Right hindlimb (tissue), 1 donor: ENCODE measurements at regions not wholly inside any gene's neighbourhood (a gene's known extent, or its start where the extent isn't known, plus 50 kb on each side); places are given as distances from the start of the nearest gene placed in this dataset.
"Not testable (repeated sequence)": the region's sequence is repeated elsewhere in the genome, so short reads cannot be mapped to it uniquely, and the experiment has no call there.

Experiments
- DNase-seq: peaks from one replicate; pipeline ENCODE4 v3.0.0-alpha.2; 2018

- DNase-seq: peak; percentile 75
These were observed 57.3 kb upstream of the ADGRA3 start for GRCh38 chr4:22573198-22573597.

GRCh38 chr4:22573641-22574040 lies 57.8 kb upstream of the ADGRA3 start:
- no peak for DNase-seq

GRCh38 chr4:22574424-22574823 lies 58.6 kb upstream of the ADGRA3 start:
- no peak for DNase-seq

- DNase-seq: no peak
These were observed 59.0 kb upstream of the ADGRA3 start for GRCh38 chr4:22574880-22575279.

- no peak for DNase-seq
These were observed 71.4 kb upstream of the ADGRA3 start for GRCh38 chr4:22587253-22587652.

- DNase-seq: peak; percentile 27
These were observed 78.1 kb upstream of the ADGRA3 start for GRCh38 chr4:22593933-22594332.

- DNase-seq: no peak
These were observed 79.8 kb upstream of the ADGRA3 start for GRCh38 chr4:22595684-22596083.

GRCh38 chr4:22596409-22596808 lies 80.5 kb upstream of the ADGRA3 start:
- DNase-seq: no peak

DNA sequence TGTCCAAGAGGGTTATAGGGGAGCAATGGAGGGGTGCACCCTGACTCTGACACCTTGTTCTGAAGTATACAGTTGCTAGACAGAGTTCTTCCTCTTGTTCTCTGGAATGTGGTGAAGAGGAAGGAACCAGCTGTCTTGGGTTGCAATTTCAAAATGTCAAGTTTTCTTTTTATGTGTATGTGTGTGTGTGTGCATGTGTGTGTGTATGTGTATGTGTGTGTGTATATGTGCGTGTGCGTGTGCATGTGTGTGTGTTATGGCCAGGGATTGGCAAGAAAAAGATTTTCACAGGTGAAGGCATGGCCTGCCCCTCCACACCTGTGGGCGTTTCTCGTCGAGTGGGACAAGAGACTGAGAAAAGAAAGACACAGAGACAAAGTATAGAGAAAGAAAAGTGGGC lies 81.6 kb upstream of the ADGRA3 start:
- no peak for DNase-seq

DNA sequence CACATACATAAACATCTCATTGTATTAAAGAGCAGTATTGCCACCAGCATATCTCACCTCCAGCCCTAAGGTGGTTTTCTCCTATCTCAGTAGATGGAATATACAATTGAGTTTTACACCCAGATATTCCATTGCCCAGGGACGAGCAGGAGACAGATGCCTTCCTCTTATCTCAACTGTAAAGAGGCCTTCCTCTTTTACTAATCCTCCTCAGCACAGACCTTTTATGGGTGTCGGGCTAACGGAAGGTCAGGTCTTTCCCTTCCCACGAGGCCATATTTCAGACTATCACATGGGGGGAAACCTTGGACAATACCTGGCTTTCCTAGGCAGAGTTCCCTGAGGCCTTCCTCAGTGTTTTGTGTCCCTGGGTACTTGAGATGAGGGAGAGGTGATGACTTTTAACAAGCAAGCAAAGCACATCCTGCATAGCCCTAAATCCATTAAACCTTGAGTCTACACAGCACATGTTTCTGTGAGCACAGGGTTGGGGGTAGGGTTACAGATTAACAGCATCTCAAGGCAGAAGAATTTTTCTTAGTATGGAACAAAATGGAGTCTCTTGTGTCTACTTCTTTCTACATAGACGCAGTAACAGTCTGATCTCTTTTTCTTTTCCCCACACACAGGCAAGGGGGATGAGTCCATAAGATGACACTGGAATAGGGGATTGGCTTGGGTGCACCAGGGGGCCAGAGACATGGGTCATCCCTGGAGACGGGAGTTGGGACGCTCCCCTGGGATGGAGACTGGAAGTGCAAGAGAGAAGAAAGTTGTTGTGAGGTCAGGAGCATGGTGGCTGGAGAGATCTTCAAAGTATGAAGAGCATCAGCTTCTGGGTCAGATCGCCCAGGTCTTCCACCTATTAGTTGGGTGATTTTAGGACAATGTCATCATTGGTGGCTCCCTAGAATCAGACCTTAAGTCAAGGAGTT lies 82.5 kb upstream of the ADGRA3 start:
- not testable (repeated sequence) for DNase-seq

GRCh38 chr4:22599228-22599928 lies 83.5 kb upstream of the ADGRA3 start:
- not testable (repeated sequence) for DNase-seq

DNA sequence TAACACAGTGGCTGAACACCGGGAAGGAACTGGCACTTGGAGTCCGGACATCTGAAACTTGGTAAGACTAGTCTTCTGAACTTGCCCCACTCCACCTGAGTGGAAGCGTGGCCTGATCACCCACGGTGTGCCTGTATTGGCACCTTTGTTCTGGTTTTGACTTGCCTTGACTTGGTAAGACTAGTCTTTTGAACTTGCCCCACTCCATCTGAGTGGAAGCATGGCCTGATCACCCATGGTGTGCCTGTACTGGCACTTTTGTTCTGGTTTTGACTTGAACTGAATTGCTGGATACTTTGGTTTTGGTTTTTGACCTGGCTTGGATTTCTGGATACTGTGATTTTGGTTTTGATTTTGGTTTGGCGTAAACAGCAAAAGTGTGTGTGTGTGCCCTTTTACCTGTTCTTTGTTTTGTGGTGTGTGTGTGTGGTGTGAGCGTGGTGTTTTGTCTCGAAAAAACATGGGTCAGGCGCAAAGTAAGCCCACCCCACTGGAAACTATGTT lies 84.1 kb upstream of the ADGRA3 start:
- DNase-seq: not testable (repeated sequence)

DNA sequence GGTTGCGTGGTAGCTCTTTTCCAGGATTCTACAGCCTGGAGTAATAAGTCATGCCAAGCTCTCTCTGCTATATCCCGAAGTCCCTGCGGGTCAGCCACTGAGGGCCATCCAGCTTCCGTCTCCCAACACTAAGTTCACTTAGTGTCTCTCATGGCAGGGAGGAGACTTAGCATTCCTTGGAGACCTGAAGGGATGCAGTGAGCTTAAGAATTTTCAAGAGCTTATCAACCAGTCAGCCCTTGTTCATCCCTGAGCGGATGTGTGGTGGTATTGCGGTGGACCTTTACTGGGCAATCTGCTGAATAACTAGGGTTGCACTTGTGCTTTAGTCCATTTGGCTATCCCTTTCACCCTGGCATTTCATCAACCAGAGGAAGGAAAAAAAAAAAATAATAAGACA lies 85.8 kb upstream of the ADGRA3 start:
- DNase-seq: not testable (repeated sequence)

GRCh38 chr4:22607382-22607781 lies 85.4 kb upstream of the GBA3 start:
- DNase-seq: no peak

- DNase-seq: not testable (repeated sequence)
These were observed 82.7 kb upstream of the GBA3 start for GRCh38 chr4:22609951-22610525.

- no peak for DNase-seq
These were observed 78.6 kb upstream of the GBA3 start for GRCh38 chr4:22614114-22614513.

DNA sequence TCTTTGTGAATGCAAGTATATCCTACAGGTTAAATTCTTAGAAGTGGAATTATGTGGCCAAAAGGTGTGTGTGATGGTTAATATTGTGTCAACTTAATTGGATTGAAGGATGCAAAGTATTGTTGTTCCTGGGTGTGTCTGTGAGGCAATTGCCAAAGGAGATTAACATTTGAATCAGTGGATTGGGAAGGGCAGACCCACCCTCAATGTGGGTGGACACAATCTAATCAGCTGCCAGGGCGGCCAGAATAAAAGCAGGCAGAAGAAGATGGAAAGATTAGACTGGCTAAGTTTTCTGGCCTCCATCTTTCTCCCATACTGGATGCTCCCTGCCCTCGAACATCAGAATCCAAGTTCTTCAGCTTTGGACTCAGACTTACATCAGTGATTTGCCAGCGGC lies 76.2 kb upstream of the GBA3 start:
- no peak for DNase-seq

DNA sequence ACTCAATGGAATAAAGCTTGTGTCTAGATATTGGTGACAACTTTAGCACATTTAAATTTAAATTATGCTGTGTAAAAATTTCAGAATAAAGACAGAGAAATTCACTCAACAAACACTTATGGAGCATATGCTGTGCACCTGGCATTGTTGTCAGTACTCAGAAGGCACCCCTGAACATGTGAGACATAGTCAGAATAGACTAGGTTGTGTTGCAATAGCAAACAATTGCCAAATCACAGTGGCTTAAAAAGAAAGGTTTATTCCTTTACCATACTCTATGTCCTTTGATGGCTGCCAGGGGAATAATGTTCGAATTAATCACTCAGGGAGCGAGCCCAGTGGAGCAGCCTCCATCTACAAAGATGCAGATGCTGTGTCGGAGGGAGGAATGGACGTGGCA lies 72.6 kb upstream of the GBA3 start:
- DNase-seq: not testable (repeated sequence)

GRCh38 chr4:22621970-22622369 lies 70.8 kb upstream of the GBA3 start:
- not testable (repeated sequence) for DNase-seq

- not testable (repeated sequence) for DNase-seq
These were observed 68.7 kb upstream of the GBA3 start for GRCh38 chr4:22624002-22624401.

DNA sequence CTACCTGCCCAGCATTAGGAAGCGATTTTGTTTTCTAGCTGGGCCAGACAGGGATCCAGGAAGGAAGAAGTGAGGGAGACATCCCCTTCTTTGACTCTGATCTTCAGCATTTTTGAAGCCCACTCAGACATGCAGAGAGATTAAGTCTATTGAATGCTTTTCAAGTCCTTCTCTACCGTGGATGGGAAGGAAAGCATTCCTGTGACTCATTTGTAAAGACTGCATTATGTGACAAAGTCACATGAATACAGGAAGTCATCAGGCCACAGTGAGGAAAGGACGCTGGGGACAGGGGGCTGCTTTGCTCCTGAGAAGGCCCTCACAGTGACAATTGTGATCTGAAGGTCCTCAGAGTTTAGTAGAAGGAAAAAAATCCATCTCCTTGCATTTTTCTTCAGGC lies 67.4 kb upstream of the GBA3 start:
- DNase-seq: no peak

- DNase-seq: not testable (repeated sequence)
These were observed 64.9 kb upstream of the GBA3 start for GRCh38 chr4:22627851-22628250.
